DOHH2 (cell line): ENCODE measurements at regions not wholly inside any gene's neighbourhood (a gene's known extent, or its start where the extent isn't known, plus 50 kb on each side); places are given as distances from the start of the nearest gene placed in this dataset.

Source experiments
- H3F3A ChIP-seq: fragments of 200-600 bp; sonication (generic), shearing (Covaris generic); 2 replicates; pipeline ENCODE4 v1.6.0; 2016; ENCODE audit warnings: antibody characterized with exemption, mild to moderate bottlenecking; ENCODE audit not compliant: control insufficient read depth, insufficient read depth
- H3K27ac ChIP-seq: fragments of 200-600 bp; sonication (generic); 2 replicates; pipeline ENCODE4 v1.5.1; 2014; ENCODE audit warnings: low read depth, mild to moderate bottlenecking, low read length, moderate library complexity
- H3K27me3 ChIP-seq: fragments of 200-600 bp; sonication (generic); 2 replicates; pipeline ENCODE4 v1.6.1; 2014; ENCODE audit warnings: mild to moderate bottlenecking, low read length, mixed read lengths; ENCODE audit not compliant: control insufficient read depth
- H3K36me3 ChIP-seq: fragments of 200-600 bp; sonication (generic); 2 replicates; pipeline ENCODE4 v1.6.1; 2014; ENCODE audit warnings: mild to moderate bottlenecking, low read length, moderate library complexity, mixed read lengths; ENCODE audit not compliant: control insufficient read depth
- H3K4me1 ChIP-seq: fragments of 200-600 bp; sonication (generic); 2 replicates; pipeline ENCODE4 v1.6.1; 2014; ENCODE audit warnings: mild to moderate bottlenecking, low read length, mixed read lengths; ENCODE audit not compliant: control insufficient read depth
- H3K4me2 ChIP-seq: fragments of 200-600 bp; sonication (generic); 2 replicates; pipeline ENCODE4 v1.6.0; 2014; ENCODE audit warnings: mild to moderate bottlenecking, low read length, moderate library complexity
- H3K4me3 ChIP-seq: fragments of 200-600 bp; sonication (generic); 2 replicates; pipeline ENCODE4 v1.5.1; 2014; ENCODE audit warnings: mild to moderate bottlenecking, low read length, mixed read lengths
- H3K79me2 ChIP-seq: fragments of 200-600 bp; sonication (generic); 2 replicates; pipeline ENCODE4 v1.6.1; 2014; ENCODE audit warnings: mild to moderate bottlenecking, low read length, mixed read lengths; ENCODE audit not compliant: control insufficient read depth
- H3K9me2 ChIP-seq: fragments of 200-600 bp; sonication (generic); replicated peaks from 2 replicates; pipeline ENCODE4 v1.6.1; 2014; ENCODE audit warnings: mild to moderate bottlenecking, low read length, mixed read lengths; ENCODE audit not compliant: control insufficient read depth
- H3K9me3 ChIP-seq: fragments of 200-600 bp; sonication (generic); 2 replicates; pipeline ENCODE4 v1.6.1; 2014; ENCODE audit warnings: antibody characterized with exemption, low read length, mixed read lengths; ENCODE audit not compliant: control insufficient read depth, insufficient read depth
- H4K20me1 ChIP-seq: fragments of 200-600 bp; sonication (generic); 2 replicates; pipeline ENCODE4 v1.6.0; 2014; ENCODE audit warnings: low read depth, mild to moderate bottlenecking, antibody characterized with exemption, low read length, moderate library complexity; ENCODE audit not compliant: control insufficient read depth, insufficient read depth
- CTCF ChIP-seq: fragments of 200-600 bp; sonication (generic); IDR thresholded peaks from one replicate; pipeline ENCODE4 v1.5.1; 2014; ENCODE audit warnings: antibody characterized with exemption, mild to moderate bottlenecking, low read depth, low read length; ENCODE audit not compliant: poor library complexity, severe bottlenecking
- EZH2phosphoT487 ChIP-seq: fragments of 200-600 bp; sonication (generic); IDR thresholded peaks from 2 replicates; pipeline ENCODE4 v1.6.1; 2017; ENCODE audit warnings: borderline replicate concordance, mild to moderate bottlenecking, antibody characterized with exemption, low read length, moderate library complexity, mixed read lengths

GRCh38 chr12:105480162-105480561 lies 149.7 kb downstream of the C12orf75 start:
- no peaks in the 10 kb centered on the region for H3K9me3 ChIP-seq
- no peak overlapping the region for H3K4me3 ChIP-seq
- no peaks in the 10 kb centered on the region for H3K9me2 ChIP-seq
- H3K79me2 ChIP-seq, result no peaks in the 10 kb centered on the region
- no peaks in the 10 kb centered on the region for H3K27me3 ChIP-seq
- no peaks in the 10 kb centered on the region for H3K36me3 ChIP-seq
- H3F3A ChIP-seq, result no peaks in the 10 kb centered on the region
- H3K4me2 ChIP-seq, result no peak overlapping the region
- H4K20me1 ChIP-seq, result no peaks in the 10 kb centered on the region
- H3K4me1 ChIP-seq, result no peaks in the 10 kb centered on the region
- H3K27ac ChIP-seq, result no peak overlapping the region
- TF ChIP-seq EZH2phosphoT487 (no peak), CTCF (no peak)

GRCh38 chr12:105481392-105482300 lies 151.2 kb downstream of the C12orf75 start:
- H3K9me3 ChIP-seq, result no peaks in the 10 kb centered on the region
- H3K27me3 ChIP-seq, result no peaks in the 10 kb centered on the region
- H3K36me3 ChIP-seq, result no peaks in the 10 kb centered on the region
- H3K4me1 ChIP-seq, result no peaks in the 10 kb centered on the region
- H4K20me1 ChIP-seq, result no peaks in the 10 kb centered on the region
- H3K4me2 ChIP-seq, result no peak overlapping the region
- no peak overlapping the region for H3K4me3 ChIP-seq
- TF ChIP-seq EZH2phosphoT487, result no peak
- TF ChIP-seq CTCF, result no peak
- H3K79me2 ChIP-seq, result no peaks in the 10 kb centered on the region
- H3F3A ChIP-seq, result no peaks in the 10 kb centered on the region
- H3K27ac ChIP-seq, result no peak overlapping the region
- H3K9me2 ChIP-seq, result no peaks in the 10 kb centered on the region

GRCh38 chr12:105482951-105483350 lies 152.5 kb downstream of the C12orf75 start:
- Histone ChIP-seq H3K9me2 (no peaks in the 10 kb centered on the region), H3K27ac (no peak overlapping the region), H3K4me2 (no peak overlapping the region), H3F3A (no peaks in the 10 kb centered on the region), H4K20me1 (no peaks in the 10 kb centered on the region), H3K9me3 (no peaks in the 10 kb centered on the region), H3K4me3 (no peak overlapping the region), H3K79me2 (no peaks in the 10 kb centered on the region), H3K36me3 (no peaks in the 10 kb centered on the region), H3K27me3 (no peaks in the 10 kb centered on the region), H3K4me1 (no peaks in the 10 kb centered on the region)
- TF ChIP-seq EZH2phosphoT487 (no peak), CTCF (no peak)
